GM23338 (cell line): ENCODE measurements at regions not wholly inside any gene's neighbourhood (a gene's known extent, or its start where the extent isn't known, plus 50 kb on each side); places are given as distances from the start of the nearest gene placed in this dataset.

Experiments
- ATAC-seq: fragments of 200-7000 bp; cut with Tn5 transposase; 3 replicates; pipeline ENCODE4 v1.9.1; 2020
- DNase-seq: peaks from one replicate; pipeline ENCODE4 v3.0.0-alpha.2; 2015; ENCODE audit warnings: low spot score
- H2AFZ ChIP-seq: fragments of 200-600 bp; sonication (generic); 2 replicates; pipeline ENCODE4 v1.8.0; 2016; ENCODE audit warnings: antibody characterized with exemption, mild to moderate bottlenecking, moderate library complexity
- H3F3A ChIP-seq: fragments of 200-600 bp; sonication (generic); replicated peaks from 2 replicates; pipeline ENCODE4 v1.8.0; 2017; ENCODE audit warnings: antibody characterized with exemption, mixed run types, low read depth
- H3K27ac ChIP-seq: fragments of 200-600 bp; sonication (generic); 2 replicates; pipeline ENCODE4 v1.6.1; 2016; ENCODE audit warnings: low read depth
- H3K27me3 ChIP-seq: fragments of 200-600 bp; sonication (generic); 2 replicates; pipeline ENCODE4 v1.8.0; 2016; ENCODE audit warnings: mild to moderate bottlenecking, mixed run types, moderate library complexity; ENCODE audit not compliant: insufficient read depth
- H3K36me3 ChIP-seq: fragments of 200-600 bp; sonication (generic); 2 replicates; pipeline ENCODE4 v1.8.0; 2016; ENCODE audit warnings: mild to moderate bottlenecking; ENCODE audit not compliant: insufficient read depth
- H3K4me1 ChIP-seq: fragments of 200-600 bp; sonication (generic); 2 replicates; pipeline ENCODE4 v1.8.0; 2016; ENCODE audit warnings: mild to moderate bottlenecking, moderate library complexity; ENCODE audit not compliant: insufficient read depth
- H3K4me2 ChIP-seq: fragments of 200-600 bp; sonication (generic); 2 replicates; pipeline ENCODE4 v1.7.1; 2017; ENCODE audit warnings: mixed run types
- H3K4me3 ChIP-seq: fragments of 200-600 bp; sonication (generic); 2 replicates; pipeline ENCODE4 v1.6.1; 2016; ENCODE audit warnings: mixed run types
- H3K79me2 ChIP-seq: fragments of 200-600 bp; sonication (generic); replicated peaks from 2 replicates; pipeline ENCODE4 v1.8.0; 2017; ENCODE audit warnings: mild to moderate bottlenecking; ENCODE audit not compliant: insufficient read depth
- H3K9me2 ChIP-seq: fragments of 200-600 bp; sonication (generic); 2 replicates; pipeline ENCODE4 v1.8.0; 2017; ENCODE audit not compliant: insufficient read depth
- H4K20me1 ChIP-seq: fragments of 200-600 bp; sonication (generic); replicated peaks from 2 replicates; pipeline ENCODE4 v1.8.0; 2017; ENCODE audit warnings: mild to moderate bottlenecking; ENCODE audit not compliant: insufficient read depth
- H3K27ac Mint-ChIP-seq: 2 replicates; pipeline ENCODE4 v1.8.0; 2020; ENCODE audit warnings: inconsistent platforms, mild to moderate bottlenecking, moderate library complexity, mixed read lengths
- H3K27me3 Mint-ChIP-seq: 3 replicates; pipeline ENCODE4 v1.8.0; 2022; ENCODE audit warnings: low read depth, mild to moderate bottlenecking, moderate library complexity, mixed read lengths, inconsistent platforms; ENCODE audit not compliant: insufficient read depth, poor library complexity
- H3K36me3 Mint-ChIP-seq: 3 replicates; pipeline ENCODE4 v1.8.0; 2021; ENCODE audit warnings: low read depth, mild to moderate bottlenecking, inconsistent platforms, moderate library complexity, mixed read lengths
- H3K4me1 Mint-ChIP-seq: 3 replicates; pipeline ENCODE4 v1.8.0; 2020; ENCODE audit warnings: mild to moderate bottlenecking, inconsistent platforms, mixed read lengths
- H3K4me3 Mint-ChIP-seq: 3 replicates; pipeline ENCODE4 v1.8.0; 2021; ENCODE audit warnings: moderate library complexity, mild to moderate bottlenecking, inconsistent platforms, mixed read lengths
- H3K9me3 Mint-ChIP-seq: 3 replicates; pipeline ENCODE4 v1.8.0; 2020; ENCODE audit warnings: moderate library complexity, mild to moderate bottlenecking, inconsistent platforms, mixed read lengths
- CREB1 ChIP-seq: fragments of 250-450 bp; sonication (Bioruptor Pico); IDR thresholded peaks from 2 replicates; pipeline ENCODE4 v1.5.0; 2020; ENCODE audit warnings: low read depth, mild to moderate bottlenecking, moderate library complexity
- CTCF ChIP-seq, 2 experiments: fragments of 200-600 bp in 1 of 2; sonication (generic) in 1 of 2; conservative IDR thresholded peaks; 2 replicates each; pipeline versions ENCODE4 v1.5.1 to v1.6.1; 2016 to 2017; ENCODE audit warnings: antibody characterized with exemption in 2 of 2, low read depth in 2 of 2, mild to moderate bottlenecking in 2 of 2, moderate library complexity in 1 of 2
- ETS1 ChIP-seq: IDR thresholded peaks from 2 replicates; pipeline ENCODE4 v1.6.1; 2016; ENCODE audit warnings: antibody characterized with exemption
- EZH2 ChIP-seq: fragments of 200-600 bp; sonication (generic); IDR thresholded peaks from one replicate; pipeline ENCODE4 v1.8.0; 2017; ENCODE audit warnings: antibody characterized with exemption, mild to moderate bottlenecking, low read depth; ENCODE audit not compliant: unreplicated experiment
- EZH2phosphoT487 ChIP-seq: fragments of 200-600 bp; sonication (generic); IDR thresholded peaks from one replicate; pipeline ENCODE4 v1.8.1; 2018; ENCODE audit warnings: antibody characterized with exemption; ENCODE audit not compliant: unreplicated experiment
- JUNB ChIP-seq: IDR thresholded peaks from one replicate; pipeline ENCODE4 v1.6.1; 2016; ENCODE audit warnings: antibody characterized with exemption; ENCODE audit not compliant: unreplicated experiment
- NANOG ChIP-seq: IDR thresholded peaks from 2 replicates; pipeline ENCODE4 v1.6.1; 2016; ENCODE audit warnings: antibody characterized with exemption, borderline replicate concordance
- POLR2AphosphoS5 ChIP-seq: IDR thresholded peaks from 2 replicates; pipeline ENCODE4 v1.6.1; 2016; ENCODE audit warnings: antibody characterized with exemption, low read depth
- REST ChIP-seq: IDR thresholded peaks from one replicate; pipeline ENCODE4 v1.6.1; 2018; ENCODE audit warnings: antibody characterized with exemption; ENCODE audit not compliant: unreplicated experiment
- STAT1 ChIP-seq: IDR thresholded peaks from one replicate; pipeline ENCODE4 v1.6.1; 2016; ENCODE audit warnings: antibody characterized with exemption; ENCODE audit not compliant: unreplicated experiment
- ZNF114 ChIP-seq: fragments of 250-450 bp; sonication (Bioruptor Pico); IDR thresholded peaks from 2 replicates; pipeline ENCODE4 v1.5.0; 2020; ENCODE audit warnings: mild to moderate bottlenecking, moderate library complexity
- ZNF331 ChIP-seq: fragments of 250-450 bp; sonication (Bioruptor Pico); IDR thresholded peaks from 2 replicates; pipeline ENCODE4 v1.5.0; 2020; ENCODE audit warnings: low read depth, mild to moderate bottlenecking, moderate library complexity
- ZNF462 ChIP-seq: fragments of 250-450 bp; sonication (Bioruptor Pico); IDR thresholded peaks from 2 replicates; pipeline ENCODE4 v1.5.0; 2020; ENCODE audit warnings: mild to moderate bottlenecking, moderate library complexity

GRCh38 chr18:78564030-78564429 is 415.6 kb upstream of the SALL3 start:
- no peak for ATAC-seq
- Histone ChIP-seq H3K36me3 (peaks cover 4% of the 10 kb centered on the region), H3K27ac (no peak overlapping the region), H3K4me2 (no peak overlapping the region), H3K4me1 (no peaks in the 10 kb centered on the region), H3K9me2 (no peaks in the 10 kb centered on the region), H2AFZ (no peak overlapping the region), H4K20me1 (no peaks in the 10 kb centered on the region), H3K79me2 (no peaks in the 10 kb centered on the region), H3K27me3 (no peaks in the 10 kb centered on the region), H3F3A (no peaks in the 10 kb centered on the region), H3K4me3 (no peak overlapping the region)
- peaks cover 38% of the 10 kb centered on the region for H3K36me3 Mint-ChIP-seq
- H3K27me3 Mint-ChIP-seq, result peaks cover 8% of the 10 kb centered on the region
- TF ChIP-seq JUNB (no peak), STAT1 (no peak), POLR2AphosphoS5 (no peak), REST (no peak), ZNF462 (CRISPR knock-in tag) (no peak), ETS1 (no peak), EZH2phosphoT487 (no peak), ZNF331 (CRISPR knock-in tag) (no peak), EZH2 (no peak), NANOG (no peak), CREB1 (CRISPR knock-in tag) (no peak), ZNF114 (CRISPR knock-in tag) (no peak), CTCF (conservative IDR thresholded peaks at IDR 0.05; ENCODE audit: low read depth in 2 of 2) (no peak)
- H3K27ac Mint-ChIP-seq, result no peak overlapping the region
- no peak overlapping the region for H3K4me3 Mint-ChIP-seq
- H3K4me1 Mint-ChIP-seq, result no peaks in the 10 kb centered on the region
- H3K9me3 Mint-ChIP-seq, result peaks cover 95% of the 10 kb centered on the region
- DNase-seq, result no peak
